ENCODE measurements at regions not wholly inside any gene's neighbourhood (a gene's known extent, or its start where the extent isn't known, plus 50 kb on each side); places are given as distances from the start of the nearest gene placed in this dataset.

- TF ChIP-seq ZNF518A (tag by site-specific recombination; conservative IDR thresholded peaks at IDR 0.05; ENCODE audit: low read depth) (no peak), ZNF174 (tag by site-specific recombination; IDR thresholded peaks at IDR 0.05) (no peak), ZNF292 (tag by site-specific recombination; IDR thresholded peaks at IDR 0.05; ENCODE audit: borderline replicate concordance, low read depth) (no peak), ZNF114 (tag by site-specific recombination; IDR thresholded peaks at IDR 0.05) (no peak), ZNF132 (tag by site-specific recombination; IDR thresholded peaks at IDR 0.05; ENCODE audit: borderline replicate concordance) (no peak), ZNF768 (tag by site-specific recombination; IDR thresholded peaks at IDR 0.05) (no peak), ZNF555 (tag by site-specific recombination; conservative IDR thresholded peaks at IDR 0.05) (no peak), ZNF324 (tag by site-specific recombination; IDR thresholded peaks at IDR 0.05) (no peak), ZNF335 (tag by site-specific recombination; conservative IDR thresholded peaks at IDR 0.05) (no peak), ZSCAN18 (tag by site-specific recombination; IDR thresholded peaks at IDR 0.05) (no peak), ZNF677 (tag by site-specific recombination; IDR thresholded peaks at IDR 0.05) (no peak)
- ChIA-PET POLR2A (no interaction called here), CTCF (interaction anchor here (0.6 kb wide), 1 partner anchor 124 kb away, joined by 6 read pairs; no protein-coding TSS in a partner anchor)
- Histone ChIP-seq H3K9me3 (ENCODE audit: control insufficient read depth, insufficient read depth, low read depth, low read length) (no peaks in the 10 kb centered on the region), H3K36me3 (ENCODE audit: control insufficient read depth in 2 of 2, insufficient read depth in 1 of 2, low read length in 2 of 2) (no peaks in the 10 kb centered on the region), H3K4me1 (ENCODE audit: control insufficient read depth, insufficient read depth, low read length) (no peaks in the 10 kb centered on the region), H3K4me3 (ENCODE audit: low read depth, low read length) (no peak overlapping the region), H3K27ac (ENCODE audit: extremely low read depth, low read depth, low read length) (no peak overlapping the region)
Measured at GRCh38 chr11:90822996-90823395, 600.1 kb upstream of the CHORDC1 start.

GRCh38 chr11:90818196-90818745, 595.4 kb upstream of the CHORDC1 start:
- H3K36me3 ChIP-seq (ENCODE audit: control insufficient read depth in 2 of 2, insufficient read depth in 1 of 2, low read length in 2 of 2), result no peaks in the 10 kb centered on the region
- ChIA-PET POLR2A (no interaction called here), CTCF (no interaction called here)
- H3K9me3 ChIP-seq (ENCODE audit: control insufficient read depth, insufficient read depth, low read depth, low read length), result no peaks in the 10 kb centered on the region
- no peak overlapping the region for H3K4me3 ChIP-seq (ENCODE audit: low read depth, low read length)
- no peak overlapping the region for H3K27ac ChIP-seq (ENCODE audit: extremely low read depth, low read depth, low read length)
- H3K4me1 ChIP-seq (ENCODE audit: control insufficient read depth, insufficient read depth, low read length), result no peaks in the 10 kb centered on the region
- TF ChIP-seq ZNF114 (tag by site-specific recombination; IDR thresholded peaks at IDR 0.05) (no peak), KLF16 (tag by site-specific recombination; IDR thresholded peaks at IDR 0.05) (no peak), ZNF654 (tag by site-specific recombination; IDR thresholded peaks at IDR 0.05; ENCODE audit: low read depth) (no peak), ZNF341 (tag by site-specific recombination; IDR thresholded peaks at IDR 0.05; ENCODE audit: low read depth) (no peak), BCL6B (tag by site-specific recombination; IDR thresholded peaks at IDR 0.05) (no peak), ZNF398 (tag by site-specific recombination; IDR thresholded peaks at IDR 0.05) (no peak), ZNF132 (tag by site-specific recombination; IDR thresholded peaks at IDR 0.05; ENCODE audit: borderline replicate concordance) (no peak), ZNF658 (tag by site-specific recombination; IDR thresholded peaks at IDR 0.05) (no peak), MZF1 (tag by site-specific recombination; IDR thresholded peaks at IDR 0.05; ENCODE audit: borderline replicate concordance) (no peak), SETDB1 (IDR thresholded peaks at IDR 0.05; ENCODE audit: insufficient read length, low read length) (no peak), ZNF16 (tag by site-specific recombination; IDR thresholded peaks at IDR 0.05; ENCODE audit: low read depth) (no peak), ZFP3 (tag by site-specific recombination; IDR thresholded peaks at IDR 0.05; ENCODE audit: low read depth) (no peak), ZNF785 (tag by site-specific recombination; IDR thresholded peaks at IDR 0.05) (no peak), HOXA7 (CRISPR knock-in tag; IDR thresholded peaks at IDR 0.05; ENCODE audit: borderline replicate concordance) (no peak), ZNF580 (tag by site-specific recombination; IDR thresholded peaks at IDR 0.05) (no peak), ZNF626 (tag by site-specific recombination; IDR thresholded peaks at IDR 0.05) (no peak), ZNF701 (tag by site-specific recombination; IDR thresholded peaks at IDR 0.05) (no peak)
